Ovary (tissue), 3 donors: ENCODE measurements at regions not wholly inside any gene's neighbourhood (a gene's known extent, or its start where the extent isn't known, plus 50 kb on each side); places are given as distances from the start of the nearest gene placed in this dataset.

ENCODE experiments used
- CTCF ChIP-seq, 3 donors: fragments of 450-650 bp in 2 of 3; fragments of 200-600 bp in 1 of 3; IDR thresholded peaks; one replicate each; pipeline versions ENCODE4 v1.5.1 to v1.8.0; 2016 to 2022; ENCODE audit warnings: antibody characterized with exemption in 3 of 3, mild to moderate bottlenecking in 1 of 3
- EP300 ChIP-seq: sonication (generic); formaldehyde crosslinking; IDR thresholded peaks from one replicate; pipeline ENCODE4 v1.6.1; 2017; ENCODE audit warnings: antibody characterized with exemption
- POLR2A ChIP-seq: fragments of 450-650 bp; IDR thresholded peaks from one replicate; pipeline ENCODE4 v1.6.1; 2017; ENCODE audit warnings: antibody characterized with exemption, mild to moderate bottlenecking, moderate library complexity
- donor health status: DM: no; HTN: no; CAD: no.

- TF ChIP-seq CTCF (IDR thresholded peaks at IDR 0.05) = no peak
- TF ChIP-seq POLR2A = no peak
- no peak for TF ChIP-seq EP300
These were observed 273.3 kb downstream of the BUD13 start for GRCh38 chr11:116499396-116500003.
